Thoracic aorta (tissue), 2 donors: ENCODE measurements at regions not wholly inside any gene's neighbourhood (a gene's known extent, or its start where the extent isn't known, plus 50 kb on each side); places are given as distances from the start of the nearest gene placed in this dataset.
"Not testable (repeated sequence)": the region's sequence is repeated elsewhere in the genome, so short reads cannot be mapped to it uniquely, and the experiment has no call there.

ENCODE experiments used
- ATAC-seq: fragments of 150-250 bp; one replicate; pipeline ENCODE4 v1.8.0; 2017; ENCODE audit warnings: low read depth; ENCODE audit not compliant: insufficient number of reproducible peaks, low FRiP score
- DNase-seq: peaks from one replicate; pipeline ENCODE4 v3.0.0-alpha.2; 2020; ENCODE audit warnings: low spot score
- H3K27ac ChIP-seq, 2 donors: fragments of 200-600 bp; sonication (generic); 1 replicate in 1 of 2; 2 replicates in 1 of 2; pipeline ENCODE4 v1.5.1; 2016; ENCODE audit warnings: mild to moderate bottlenecking in 2 of 2, moderate library complexity in 2 of 2
- H3K27me3 ChIP-seq: fragments of 200-600 bp; sonication (generic); replicated peaks from 2 replicates; pipeline ENCODE4 v1.6.0; 2016; ENCODE audit warnings: mild to moderate bottlenecking; ENCODE audit not compliant: insufficient read depth
- H3K36me3 ChIP-seq: fragments of 200-600 bp; sonication (generic); one replicate; pipeline ENCODE4 v1.5.1; 2016
- H3K4me1 ChIP-seq, 2 donors: fragments of 200-600 bp; sonication (generic); 1 replicate in 1 of 2; 2 replicates in 1 of 2; pipeline versions ENCODE4 v1.5.1 to v1.6.0; 2016; ENCODE audit warnings: low read depth in 2 of 2, mild to moderate bottlenecking in 1 of 2; ENCODE audit not compliant: control insufficient read depth in 1 of 2
- H3K4me3 ChIP-seq: fragments of 200-600 bp; sonication (generic); 2 replicates; pipeline ENCODE4 v1.5.1; 2016; ENCODE audit warnings: mild to moderate bottlenecking
- H3K9me3 ChIP-seq: fragments of 200-600 bp; sonication (generic); 2 replicates; pipeline ENCODE4 v1.5.1; 2016
- TF ChIP-seq, protein P1 (sequence below): fragments of 200-600 bp; sonication (generic); IDR thresholded peaks from one replicate; pipeline ENCODE4 v1.5.1; 2019; ENCODE audit warnings: antibody characterized with exemption

DNA sequence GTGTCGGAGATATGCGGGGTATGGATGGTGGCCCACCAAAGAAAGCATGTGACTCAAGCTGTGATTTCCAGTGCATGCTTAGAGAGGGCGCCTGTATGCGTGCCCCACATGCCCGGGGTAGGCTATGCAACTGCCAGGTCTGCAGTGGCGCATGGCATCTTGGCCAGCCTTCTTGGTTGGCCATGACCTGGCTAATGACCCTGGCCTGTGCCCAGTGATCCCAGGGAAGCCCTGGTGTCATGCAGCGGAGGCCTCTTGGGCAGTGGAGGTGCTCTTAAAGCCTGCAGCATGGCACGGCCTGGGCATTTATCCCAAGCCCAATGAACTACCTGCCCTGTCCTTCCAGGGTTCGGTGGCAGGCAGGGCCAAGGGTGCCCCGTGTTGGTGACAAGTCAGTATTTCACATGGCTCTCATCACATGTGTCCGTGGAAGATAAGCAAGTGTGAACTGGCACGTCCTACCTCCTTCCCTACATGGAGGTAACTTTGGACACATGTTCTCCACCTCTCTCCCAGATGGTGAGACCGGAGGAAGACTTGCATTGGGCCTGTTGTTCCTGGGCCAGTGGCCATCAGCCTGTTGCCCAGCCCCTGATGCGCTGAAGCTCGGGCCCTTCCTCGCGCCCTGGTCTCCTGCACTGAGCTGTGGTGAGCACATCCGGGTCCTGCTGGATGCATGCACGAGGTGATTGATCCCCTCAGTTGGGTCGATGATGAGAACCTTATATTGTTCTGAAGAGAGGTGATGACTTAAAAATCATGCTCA lies 192.0 kb downstream of the UBE3A start:
- Histone ChIP-seq H3K4me1 (no peaks in the 10 kb centered on the region), H3K4me3 (no peak overlapping the region), H3K9me3 (peaks cover 6% of the 10 kb centered on the region), H3K36me3 (no peaks in the 10 kb centered on the region), H3K27me3 (no peaks in the 10 kb centered on the region), H3K27ac (no peak overlapping the region)
- TF ChIP-seq, protein P1, sequence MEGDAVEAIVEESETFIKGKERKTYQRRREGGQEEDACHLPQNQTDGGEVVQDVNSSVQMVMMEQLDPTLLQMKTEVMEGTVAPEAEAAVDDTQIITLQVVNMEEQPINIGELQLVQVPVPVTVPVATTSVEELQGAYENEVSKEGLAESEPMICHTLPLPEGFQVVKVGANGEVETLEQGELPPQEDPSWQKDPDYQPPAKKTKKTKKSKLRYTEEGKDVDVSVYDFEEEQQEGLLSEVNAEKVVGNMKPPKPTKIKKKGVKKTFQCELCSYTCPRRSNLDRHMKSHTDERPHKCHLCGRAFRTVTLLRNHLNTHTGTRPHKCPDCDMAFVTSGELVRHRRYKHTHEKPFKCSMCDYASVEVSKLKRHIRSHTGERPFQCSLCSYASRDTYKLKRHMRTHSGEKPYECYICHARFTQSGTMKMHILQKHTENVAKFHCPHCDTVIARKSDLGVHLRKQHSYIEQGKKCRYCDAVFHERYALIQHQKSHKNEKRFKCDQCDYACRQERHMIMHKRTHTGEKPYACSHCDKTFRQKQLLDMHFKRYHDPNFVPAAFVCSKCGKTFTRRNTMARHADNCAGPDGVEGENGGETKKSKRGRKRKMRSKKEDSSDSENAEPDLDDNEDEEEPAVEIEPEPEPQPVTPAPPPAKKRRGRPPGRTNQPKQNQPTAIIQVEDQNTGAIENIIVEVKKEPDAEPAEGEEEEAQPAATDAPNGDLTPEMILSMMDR = no peak
- no peak for ATAC-seq
- DNase-seq = no peak

- DNase-seq (no peak), ATAC-seq (no peak)
- Histone ChIP-seq H3K36me3 (no peaks in the 10 kb centered on the region), H3K27me3 (no peaks in the 10 kb centered on the region), H3K9me3 (peaks cover 6% of the 10 kb centered on the region), H3K4me3 (no peak overlapping the region), H3K27ac (no peak overlapping the region), H3K4me1 (no peaks in the 10 kb centered on the region)
- TF ChIP-seq, protein P1 = no peak
These were observed 191.3 kb downstream of the UBE3A start for GRCh38 chr15:25247407-25248038.

GRCh38 chr15:25248087-25248486 lies 190.7 kb downstream of the UBE3A start:
- H3K9me3 ChIP-seq = not testable (repeated sequence)

GRCh38 chr15:25248583-25249235 lies 190.1 kb downstream of the UBE3A start:
- Histone ChIP-seq H3K4me3 (no peak overlapping the region), H3K4me1 (no peaks in the 10 kb centered on the region), H3K36me3 (no peaks in the 10 kb centered on the region), H3K27ac (no peak overlapping the region), H3K9me3 (peaks cover 6% of the 10 kb centered on the region), H3K27me3 (no peaks in the 10 kb centered on the region)
- ATAC-seq = no peak
- TF ChIP-seq, protein P1 = no peak
- DNase-seq = no peak

More at GRCh38 chr15:25248087-25248486, 190.7 kb downstream of the UBE3A start:
- not testable (repeated sequence) for H3K36me3 ChIP-seq, ATAC-seq, H3K27ac ChIP-seq, H3K4me3 ChIP-seq, H3K4me1 ChIP-seq, H3K27me3 ChIP-seq, DNase-seq

DNA sequence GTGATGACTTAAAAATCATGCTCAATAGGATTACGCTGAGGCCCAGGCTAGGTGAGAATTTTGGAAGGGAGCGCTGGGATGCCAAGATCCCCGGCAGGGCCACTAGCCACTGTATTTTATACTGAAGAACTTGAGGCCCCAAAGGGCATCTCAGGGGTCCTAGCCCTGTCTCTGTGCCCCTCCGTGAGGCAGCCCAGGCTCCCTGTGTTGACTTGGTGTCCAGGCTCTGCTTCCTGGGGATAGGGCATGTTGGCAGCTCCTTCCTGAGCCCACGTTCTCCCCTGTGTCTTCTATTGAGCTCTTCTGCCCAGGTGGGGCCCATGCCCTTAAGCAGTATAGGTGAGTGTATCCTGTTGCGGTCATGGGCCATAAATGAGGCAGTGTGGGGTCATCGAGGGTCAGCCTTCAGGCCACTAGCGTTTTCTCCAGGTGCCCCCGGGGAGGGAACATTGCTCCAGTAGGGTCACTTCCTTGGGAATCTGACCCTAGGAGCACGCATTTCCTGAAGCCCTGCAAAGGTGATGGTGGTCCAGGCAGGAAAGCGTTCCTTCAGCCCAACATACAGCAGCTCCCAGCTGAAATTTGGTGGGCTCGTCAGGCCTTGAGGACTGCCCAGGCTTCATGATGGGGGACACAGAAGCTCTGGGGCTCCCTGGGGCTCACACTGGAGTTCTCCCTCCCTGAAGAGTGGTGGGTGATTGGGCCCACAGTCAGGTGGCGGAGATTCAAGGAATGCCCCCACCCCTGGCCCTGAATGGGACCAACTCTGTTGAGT lies 189.4 kb downstream of the UBE3A start:
- ATAC-seq (no peak), DNase-seq (no peak)
- Histone ChIP-seq H3K4me3 (no peak overlapping the region), H3K36me3 (no peaks in the 10 kb centered on the region), H3K27me3 (no peaks in the 10 kb centered on the region), H3K4me1 (no peaks in the 10 kb centered on the region), H3K9me3 (peaks cover 6% of the 10 kb centered on the region), H3K27ac (no peak overlapping the region)
- TF ChIP-seq, protein P1 = no peak
